Thymus (tissue), 11 donors: ENCODE measurements at regions not wholly inside any gene's neighbourhood (a gene's known extent, or its start where the extent isn't known, plus 50 kb on each side); places are given as distances from the start of the nearest gene placed in this dataset.
A peak's percentile ranks its signal among the peaks of the same experiment; 100 is the strongest.
"Not testable (repeated sequence)": the region's sequence is repeated elsewhere in the genome, so short reads cannot be mapped to it uniquely, and the experiment has no call there.

Experiments used
- DNase-seq, 9 donors: peaks; one replicate each; pipeline ENCODE4 v3.0.0-alpha.2; 2013; ENCODE audit warnings: low spot score in 9 of 9, low read depth in 6 of 9, missing footprints in 1 of 9
- H3K27ac ChIP-seq, 2 donors: one replicate each; pipeline ENCODE4 v1.5.1; 2013; ENCODE audit warnings: control low read depth in 1 of 2, low read depth in 1 of 2, low read length in 1 of 2, mild to moderate bottlenecking in 1 of 2, moderate library complexity in 1 of 2
- H3K27me3 ChIP-seq, 2 donors: one replicate each; pipeline ENCODE4 v1.5.1; 2013; ENCODE audit warnings: low read length in 1 of 2; ENCODE audit not compliant: control insufficient read depth in 2 of 2, insufficient read depth in 1 of 2
- H3K36me3 ChIP-seq, 2 donors: one replicate each; pipeline ENCODE4 v1.5.1; 2013; ENCODE audit warnings: low read length in 1 of 2, mild to moderate bottlenecking in 1 of 2, moderate library complexity in 1 of 2; ENCODE audit not compliant: control insufficient read depth in 2 of 2, insufficient read depth in 2 of 2
- H3K4me1 ChIP-seq, 2 donors: one replicate each; pipeline ENCODE4 v1.5.1; 2013; ENCODE audit warnings: low read length in 2 of 2; ENCODE audit not compliant: control insufficient read depth in 2 of 2, insufficient read depth in 2 of 2
- H3K4me3 ChIP-seq, 2 donors: one replicate each; pipeline ENCODE4 v1.5.1; 2013; ENCODE audit warnings: low read length in 2 of 2, control low read depth in 1 of 2, mild to moderate bottlenecking in 1 of 2
- H3K9me3 ChIP-seq, 2 donors: one replicate each; pipeline ENCODE4 v1.5.1; 2013; ENCODE audit warnings: low read length in 1 of 2, mild to moderate bottlenecking in 1 of 2; ENCODE audit not compliant: control insufficient read depth in 2 of 2, insufficient read depth in 1 of 2
- WGBS: extraction: QIAGEN DNeasy Blood & Tissue Kit; methylation state at CpG from one replicate; pipeline ENCODE4 v1.1.7; 2013; 5-methylcytosine and 5-hydroxymethylcytosine counted together
- donor health status: healthy.

DNA sequence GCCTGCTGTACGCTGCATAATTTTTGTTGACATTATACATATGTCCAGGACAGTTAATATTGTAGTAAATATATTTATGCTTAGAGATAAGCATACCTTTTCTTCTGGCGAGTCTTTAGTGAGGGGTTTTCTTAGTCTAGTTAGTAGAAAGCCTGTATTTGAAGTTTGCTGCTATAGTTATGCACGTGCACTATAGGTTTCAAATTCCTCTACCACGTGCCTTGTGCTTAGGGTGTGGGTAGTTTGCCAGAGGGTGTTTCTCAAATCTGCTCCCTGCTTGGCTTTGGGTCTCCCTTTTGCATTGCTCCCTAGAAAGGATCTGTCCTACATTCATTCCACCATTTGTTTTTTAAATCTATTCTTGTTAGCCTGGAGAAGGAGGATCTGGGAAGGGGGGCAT lies 181.4 kb upstream of the UFL1 start:
- no peaks in the 10 kb centered on the region for H3K4me1 ChIP-seq
- WGBS = 88% methylated on average over 4 of the region's 4 CpGs
- no peaks in the 10 kb centered on the region for H3K9me3 ChIP-seq
- no peak overlapping the region for H3K4me3 ChIP-seq
- no peaks in the 10 kb centered on the region for H3K36me3 ChIP-seq
- DNase-seq = no peak
- no peak overlapping the region for H3K27ac ChIP-seq
- H3K27me3 ChIP-seq = no peaks in the 10 kb centered on the region

DNA sequence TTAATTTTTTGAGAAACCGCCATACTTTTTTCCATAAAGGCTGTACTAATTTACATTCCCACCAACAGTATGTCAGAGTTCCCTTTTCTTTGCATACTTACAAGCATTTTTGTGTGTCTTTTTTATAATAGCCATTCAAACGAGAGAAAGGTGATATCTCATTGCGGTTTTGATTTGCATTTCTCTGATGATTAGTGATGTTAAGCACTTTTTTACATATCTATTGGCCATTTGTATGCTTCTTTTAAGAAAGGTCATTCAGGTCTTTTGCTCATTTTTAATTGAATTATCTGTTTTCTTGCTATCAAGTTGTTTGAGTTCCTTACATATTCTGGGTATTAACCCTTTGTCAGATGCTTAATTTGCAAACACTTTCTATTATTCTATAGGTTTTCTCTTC lies 176.1 kb upstream of the UFL1 start:
- Histone ChIP-seq H3K9me3 (no peaks in the 10 kb centered on the region), H3K4me3 (no peak overlapping the region), H3K27ac (no peak overlapping the region), H3K4me1 (no peaks in the 10 kb centered on the region), H3K36me3 (no peaks in the 10 kb centered on the region), H3K27me3 (no peaks in the 10 kb centered on the region)
- no peak for DNase-seq
- WGBS = 90% methylated on average over 3 of the region's 3 CpGs

DNA sequence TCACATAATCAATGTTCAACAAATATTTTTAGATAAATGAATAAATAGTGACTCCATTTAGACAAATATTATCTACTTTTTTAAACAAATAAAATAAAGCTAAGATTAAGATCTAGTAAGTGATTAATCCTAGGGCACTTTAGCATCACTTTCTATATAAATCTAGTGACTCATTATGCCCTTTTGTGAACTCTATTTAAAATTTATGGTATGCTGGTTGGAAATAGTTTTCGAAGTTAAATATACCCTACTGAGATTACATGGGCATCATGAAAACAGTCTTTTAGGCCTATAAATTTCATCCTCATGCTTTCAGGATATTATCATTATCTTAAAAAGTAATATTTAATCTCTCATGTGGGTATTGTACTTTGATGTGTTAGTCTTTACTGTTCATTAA lies 140.4 kb upstream of the UFL1 start:
- H3K27me3 ChIP-seq = no peaks in the 10 kb centered on the region
- H3K4me3 ChIP-seq = no peak overlapping the region
- H3K27ac ChIP-seq = no peak overlapping the region
- 90% methylated on average over 1 of the region's 1 CpG for WGBS
- H3K4me1 ChIP-seq = no peaks in the 10 kb centered on the region
- H3K36me3 ChIP-seq = no peaks in the 10 kb centered on the region
- no peaks in the 10 kb centered on the region for H3K9me3 ChIP-seq
- DNase-seq = no peak

DNA sequence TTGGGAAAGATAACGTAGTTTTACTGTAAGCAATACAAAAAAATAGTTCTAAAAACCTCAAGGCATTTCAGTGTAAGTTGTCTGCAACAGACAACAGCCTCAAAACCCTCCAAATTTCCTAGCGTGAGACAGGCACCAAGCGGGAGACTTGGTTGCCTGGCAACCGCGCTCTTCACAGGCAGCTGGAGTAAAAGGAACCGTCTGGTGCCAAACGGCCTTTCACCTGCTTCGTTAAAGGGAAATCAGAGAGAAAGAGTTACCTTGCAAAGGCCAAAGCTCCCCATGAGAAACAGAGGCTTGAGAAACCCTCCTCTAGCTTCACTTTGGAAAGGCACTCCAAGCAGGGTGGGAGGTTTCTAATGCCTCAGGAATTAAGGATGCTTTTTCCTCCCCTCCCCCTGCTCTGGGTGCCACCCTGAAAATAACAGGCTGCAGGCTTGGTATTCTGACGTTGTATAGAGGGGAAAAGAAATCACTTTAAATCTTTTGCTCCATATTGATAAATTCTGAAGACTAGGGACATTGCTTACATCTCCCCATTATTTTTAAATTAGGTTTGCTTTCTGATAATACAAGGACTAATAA lies 129.7 kb upstream of the UFL1 start:
- H3K36me3 ChIP-seq = no peaks in the 10 kb centered on the region
- peak in 2 of 9 donors; percentile 0 to 16 for DNase-seq
- WGBS = 7% methylated on average over 9 of the region's 9 CpGs

DNA sequence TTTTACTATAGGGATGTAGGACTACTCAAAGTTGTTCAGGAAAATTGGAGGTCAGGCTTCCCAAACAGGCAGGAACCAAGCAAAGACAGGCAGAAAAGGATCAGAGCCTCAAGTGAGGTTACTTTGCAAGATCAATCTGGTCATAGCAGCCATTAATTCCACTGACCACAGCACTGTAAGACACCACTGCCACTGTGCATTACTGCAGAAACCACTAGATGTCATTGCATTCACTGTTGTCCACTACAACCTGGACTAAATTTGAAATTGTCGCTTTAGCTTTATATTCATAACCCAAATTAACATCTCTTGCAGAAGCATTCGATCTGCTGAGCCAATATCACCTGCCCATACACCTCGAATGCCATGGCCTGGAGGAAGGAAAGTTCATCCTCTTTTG lies 126.9 kb upstream of the UFL1 start:
- Histone ChIP-seq H3K4me1 (no peaks in the 10 kb centered on the region), H3K27me3 (no peaks in the 10 kb centered on the region), H3K9me3 (no peaks in the 10 kb centered on the region), H3K27ac (no peak overlapping the region), H3K36me3 (no peaks in the 10 kb centered on the region), H3K4me3 (no peak overlapping the region)
- 81% methylated on average over 3 of the region's 3 CpGs for WGBS
- DNase-seq = no peak

More for the DNA sequence above, 129.7 kb upstream of the UFL1 start:
- Histone ChIP-seq H3K4me3 (no peak overlapping the region), H3K27me3 (no peaks in the 10 kb centered on the region), H3K27ac (no peak overlapping the region), H3K9me3 (no peaks in the 10 kb centered on the region), H3K4me1 (no peaks in the 10 kb centered on the region)

DNA sequence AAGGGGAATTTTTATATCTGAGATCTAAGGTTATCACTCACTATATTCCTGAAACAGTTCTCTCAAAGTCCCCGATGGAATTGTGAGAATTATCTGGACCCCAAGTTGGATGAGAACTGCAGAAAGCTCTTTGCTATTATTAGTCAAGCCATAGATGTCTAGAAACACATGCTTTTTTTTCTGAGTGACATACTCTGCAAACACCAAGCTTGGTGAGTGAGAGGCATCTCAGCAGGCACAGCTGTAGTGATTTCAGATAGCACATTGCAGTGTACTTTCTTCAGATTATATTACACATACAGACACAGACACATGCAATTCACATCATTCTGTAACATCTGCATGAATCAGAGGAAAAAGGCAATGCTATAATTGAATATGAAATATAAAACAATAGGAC lies 111.1 kb upstream of the UFL1 start:
- Histone ChIP-seq H3K4me1 (no peaks in the 10 kb centered on the region), H3K9me3 (no peaks in the 10 kb centered on the region), H3K27ac (no peak overlapping the region), H3K4me3 (no peak overlapping the region), H3K36me3 (no peaks in the 10 kb centered on the region), H3K27me3 (no peaks in the 10 kb centered on the region)
- no peak for DNase-seq
- 94% methylated on average over 1 of the region's 1 CpG for WGBS

DNA sequence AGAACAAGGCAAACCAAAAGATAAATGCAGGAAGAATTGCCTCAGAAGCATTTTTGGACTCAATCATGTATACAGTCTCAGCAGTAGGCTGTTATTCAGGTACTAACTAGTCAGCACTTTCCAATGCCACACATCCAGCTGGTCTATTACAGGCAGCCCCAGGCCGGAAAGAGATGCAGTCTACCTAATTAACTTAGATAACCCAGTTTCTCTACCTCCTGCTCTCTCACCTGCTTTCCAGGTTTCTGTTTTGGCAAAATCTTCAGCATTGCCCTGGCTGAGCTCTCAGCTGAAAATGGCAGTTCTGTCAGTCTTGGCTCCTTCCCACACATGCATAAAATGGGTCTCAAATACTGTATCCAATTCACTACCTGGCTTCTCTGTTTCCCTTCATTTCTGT lies 101.3 kb upstream of the UFL1 start:
- WGBS = 85% methylated on average over 1 of the region's 1 CpG
- H3K4me1 ChIP-seq = no peaks in the 10 kb centered on the region
- peaks cover 0 to 9% of the 10 kb centered on the region in 2 donors for H3K9me3 ChIP-seq
- no peak for DNase-seq
- H3K27ac ChIP-seq = no peak overlapping the region
- H3K36me3 ChIP-seq = no peaks in the 10 kb centered on the region
- H3K4me3 ChIP-seq = no peak overlapping the region
- no peaks in the 10 kb centered on the region for H3K27me3 ChIP-seq

DNA sequence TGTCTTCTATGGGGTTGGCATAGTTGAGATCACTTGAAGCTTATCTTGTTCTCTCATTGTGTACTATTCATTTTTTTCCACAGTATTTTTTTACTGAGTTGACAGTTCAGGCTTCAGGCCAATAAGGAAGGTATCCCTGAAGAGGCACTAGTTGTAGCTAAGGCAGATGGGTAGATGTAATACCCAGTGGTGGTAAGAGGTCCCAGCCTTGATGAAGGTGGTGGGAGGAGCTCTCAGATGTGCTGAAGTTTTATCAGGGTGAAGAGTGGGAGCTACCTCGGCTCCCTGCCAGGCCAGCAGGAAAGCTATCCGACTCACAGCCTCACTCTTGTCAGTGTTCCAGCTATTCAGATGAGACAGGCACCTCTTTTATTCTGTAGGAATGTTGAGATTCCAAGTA lies 87.7 kb upstream of the UFL1 start:
- H3K4me1 ChIP-seq = no peaks in the 10 kb centered on the region
- peaks cover 1 to 31% of the 10 kb centered on the region in 2 donors for H3K9me3 ChIP-seq
- no peak overlapping the region for H3K4me3 ChIP-seq
- no peak overlapping the region for H3K27ac ChIP-seq
- no peak for DNase-seq
- WGBS = 90% methylated on average over 2 of the region's 2 CpGs
- no peaks in the 10 kb centered on the region for H3K36me3 ChIP-seq
- no peaks in the 10 kb centered on the region for H3K27me3 ChIP-seq

DNA sequence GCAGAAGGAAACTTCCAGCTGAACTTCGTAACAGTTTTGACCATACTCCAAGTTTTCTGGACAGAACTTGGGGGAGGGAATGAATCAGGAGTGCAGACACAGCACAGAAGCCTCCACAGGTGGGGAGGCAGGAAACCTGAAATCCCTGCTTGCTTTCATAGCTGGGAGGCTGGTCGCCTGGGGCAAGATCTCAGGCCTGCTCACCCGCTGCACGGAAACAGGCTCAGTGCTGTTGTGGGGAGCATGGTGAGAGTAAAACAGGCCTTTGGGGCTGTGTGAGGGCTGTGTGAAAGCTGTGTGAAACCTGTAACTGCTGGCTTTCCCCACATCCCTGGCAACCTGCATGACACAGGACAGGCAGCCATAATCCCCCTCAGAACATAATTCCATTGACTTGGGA lies 85.2 kb upstream of the UFL1 start:
- 67% methylated on average over 4 of the region's 4 CpGs for WGBS

DNA sequence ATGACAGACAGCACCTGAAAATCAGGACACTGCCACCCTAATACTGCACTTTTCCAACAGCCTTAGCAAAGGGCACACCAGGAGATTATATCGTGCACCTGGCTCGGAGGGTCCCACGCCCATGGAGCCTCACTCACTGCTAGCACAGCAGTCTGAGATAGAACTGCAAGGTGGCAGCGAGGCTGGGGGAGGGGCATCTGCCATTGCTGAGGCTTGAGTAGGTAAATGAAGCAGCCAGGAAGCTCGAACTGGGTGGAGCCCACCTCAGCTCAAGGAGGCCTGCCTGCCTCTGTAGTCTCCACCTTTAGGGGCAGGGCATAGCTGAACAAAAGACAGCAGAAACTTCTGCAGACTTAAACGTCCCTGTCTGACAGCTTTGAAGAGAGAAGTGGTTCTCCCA lies 84.4 kb upstream of the UFL1 start:
- not testable (repeated sequence) for H3K36me3 ChIP-seq, H3K27ac ChIP-seq, H3K4me3 ChIP-seq, DNase-seq, H3K27me3 ChIP-seq, H3K4me1 ChIP-seq
- H3K9me3 ChIP-seq = peaks cover 1 to 31% of the 10 kb centered on the region in 2 donors
- 82% methylated on average over 6 of the region's 6 CpGs for WGBS

More for the DNA sequence above, 85.2 kb upstream of the UFL1 start:
- Histone ChIP-seq H3K9me3 (peaks cover 1 to 31% of the 10 kb centered on the region in 2 donors), H3K27ac (no peak overlapping the region), H3K27me3 (no peaks in the 10 kb centered on the region), H3K4me3 (no peak overlapping the region), H3K4me1 (no peaks in the 10 kb centered on the region), H3K36me3 (no peaks in the 10 kb centered on the region)
- DNase-seq = no peak
